ENCODE measurements at regions not wholly inside any gene's neighbourhood (a gene's known extent, or its start where the extent isn't known, plus 50 kb on each side); places are given as distances from the start of the nearest gene placed in this dataset.

GRCh38 chr3:124579641-124580040, 150.6 kb upstream of the UMPS start:
- no peaks in the 10 kb centered on the region for H3K9me3 ChIP-seq (ENCODE audit: low read length)
- FAIRE-seq = no peak
- H3K4me1 ChIP-seq (ENCODE audit: insufficient read depth, low read length) = peaks cover 75% of the 10 kb centered on the region
- no peaks in the 10 kb centered on the region for H3K36me3 ChIP-seq (replicated peaks in 1 of 2; ENCODE audit: control insufficient read depth in 1 of 2, insufficient read depth in 2 of 2, low read length in 2 of 2)
- no TSS peak for BruUV-seq (replicated peaks)
- no peak overlapping the region for H3K9ac ChIP-seq (ENCODE audit: insufficient read depth, low read depth, low read length)
- CTCF ChIA-PET (ENCODE audit: low intra/inter-chr PET ratio, low total read pairs) = no interaction called here
- H3K79me2 ChIP-seq (ENCODE audit: insufficient read depth, low read length) = no peaks in the 10 kb centered on the region
- H3K27ac ChIP-seq (ENCODE audit: extremely low read length, insufficient read depth, low read length) = no peak overlapping the region
- in situ Hi-C loops (cut with HindIII; ENCODE audit: extremely low pct_ligation_motif_present, low pct_unique_long_range_greater_than_20kb) (no loop called here), intact Hi-C loops (cut with micrococcal nuclease; ENCODE audit: unreplicated experiment) (no loop called here)
- 20% methylated on average over 2 of the region's 2 CpGs for WGBS (ENCODE audit: low lambda C conversion rate)
- no peak for DNase-seq (ENCODE audit: low spot score)
- POLR2A ChIA-PET = no interaction called here
- no peak overlapping the region for H3K4me2 ChIP-seq (ENCODE audit: low read depth, low read length)
- ATAC-seq = no peak
- TF ChIP-seq ZC3H13 (CRISPR knock-in tag; IDR thresholded peaks at IDR 0.05) = no peak
- TF ChIP-seq ZNF496 (CRISPR knock-in tag; IDR thresholded peaks at IDR 0.05; ENCODE audit: insufficient replicate concordance) = no peak
- TF ChIP-seq ZNF3 (CRISPR knock-in tag; IDR thresholded peaks at IDR 0.05) = no peak
- TF ChIP-seq ZBTB21 (CRISPR knock-in tag; IDR thresholded peaks at IDR 0.05) = no peak
- no peak for TF ChIP-seq ZMAT5 (CRISPR knock-in tag; IDR thresholded peaks at IDR 0.05; ENCODE audit: borderline replicate concordance, low read depth)
- no peak overlapping the region for H2AFZ ChIP-seq (ENCODE audit: low read length)
- no peaks in the 10 kb centered on the region for H4K20me1 ChIP-seq (ENCODE audit: insufficient read depth, low read length)
- H3K4me3 ChIP-seq (replicated peaks in 1 of 3; ENCODE audit: insufficient read depth in 1 of 3, low read depth in 2 of 3, low read length in 3 of 3) = no peak overlapping the region
- H3K27me3 ChIP-seq (ENCODE audit: control insufficient read depth in 1 of 2, insufficient read depth in 2 of 2, low read length in 2 of 2) = no peaks in the 10 kb centered on the region

DNA sequence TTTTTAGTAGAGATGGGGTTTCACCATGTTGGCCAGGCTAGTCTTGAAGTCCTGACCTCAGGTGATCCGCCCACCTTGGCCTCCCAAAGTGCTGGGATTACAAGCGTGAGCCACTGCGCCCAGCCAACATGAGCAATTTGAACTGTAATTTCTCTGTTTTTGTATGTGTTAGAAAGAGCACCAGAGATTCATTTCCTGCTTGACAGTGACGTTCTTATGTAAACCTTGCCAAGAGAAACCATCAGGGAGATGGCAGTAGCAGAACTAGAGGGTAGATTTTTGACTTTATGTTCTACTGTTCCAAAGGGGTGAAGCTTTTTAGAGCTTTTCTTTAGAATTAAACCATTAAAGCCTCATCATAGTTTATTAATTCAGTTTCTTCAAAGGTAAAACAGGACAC, 148.1 kb upstream of the UMPS start:
- no peak for FAIRE-seq
- CTCF ChIA-PET (ENCODE audit: low intra/inter-chr PET ratio, low total read pairs) = no interaction called here
- TF ChIP-seq HDAC2 (CRISPR knock-in tag; IDR thresholded peaks at IDR 0.05) (no peak), ZNF749 (CRISPR knock-in tag; IDR thresholded peaks at IDR 0.05; ENCODE audit: borderline replicate concordance) (no peak), ZNF557 (CRISPR knock-in tag; IDR thresholded peaks at IDR 0.05) (no peak), ZNF414 (CRISPR knock-in tag; IDR thresholded peaks at IDR 0.05) (no peak), POLR2A (IDR thresholded peaks at IDR 0.05; ENCODE audit: insufficient read depth in 1 of 2, low read depth in 2 of 2, low read length in 2 of 2) (no peak), MTF1 (CRISPR knock-in tag; IDR thresholded peaks at IDR 0.05) (no peak), ATF7 (IDR thresholded peaks at IDR 0.05) (no peak), ATF7 (CRISPR knock-in tag; IDR thresholded peaks at IDR 0.05) (no peak), ZNF83 (CRISPR knock-in tag; IDR thresholded peaks at IDR 0.05; ENCODE audit: borderline replicate concordance) (no peak), ZNF543 (CRISPR knock-in tag; IDR thresholded peaks at IDR 0.05) (no peak), ARNT (IDR thresholded peaks at IDR 0.05) (no peak), FOXK1 (CRISPR knock-in tag; IDR thresholded peaks at IDR 0.05; ENCODE audit: borderline replicate concordance, low read depth) (no peak), HNRNPK (IDR thresholded peaks at IDR 0.05; ENCODE audit: low read depth, low read length, poor library complexity, severe bottlenecking) (no peak)
- TF ChIP-seq, protein P1, sequence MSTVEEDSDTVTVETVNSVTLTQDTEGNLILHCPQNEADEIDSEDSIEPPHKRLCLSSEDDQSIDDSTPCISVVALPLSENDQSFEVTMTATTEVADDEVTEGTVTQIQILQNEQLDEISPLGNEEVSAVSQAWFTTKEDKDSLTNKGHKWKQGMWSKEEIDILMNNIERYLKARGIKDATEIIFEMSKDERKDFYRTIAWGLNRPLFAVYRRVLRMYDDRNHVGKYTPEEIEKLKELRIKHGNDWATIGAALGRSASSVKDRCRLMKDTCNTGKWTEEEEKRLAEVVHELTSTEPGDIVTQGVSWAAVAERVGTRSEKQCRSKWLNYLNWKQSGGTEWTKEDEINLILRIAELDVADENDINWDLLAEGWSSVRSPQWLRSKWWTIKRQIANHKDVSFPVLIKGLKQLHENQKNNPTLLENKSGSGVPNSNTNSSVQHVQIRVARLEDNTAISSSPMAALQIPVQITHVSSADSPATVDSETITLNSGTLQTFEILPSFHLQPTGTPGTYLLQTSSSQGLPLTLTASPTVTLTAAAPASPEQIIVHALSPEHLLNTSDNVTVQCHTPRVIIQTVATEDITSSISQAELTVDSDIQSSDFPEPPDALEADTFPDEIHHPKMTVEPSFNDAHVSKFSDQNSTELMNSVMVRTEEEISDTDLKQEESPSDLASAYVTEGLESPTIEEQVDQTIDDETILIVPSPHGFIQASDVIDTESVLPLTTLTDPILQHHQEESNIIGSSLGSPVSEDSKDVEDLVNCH (CRISPR knock-in tag; IDR thresholded peaks at IDR 0.05) = no peak

More for the DNA sequence above, 148.1 kb upstream of the UMPS start:
- intact Hi-C loops (cut with micrococcal nuclease; ENCODE audit: unreplicated experiment) (no loop called here), in situ Hi-C loops (cut with HindIII; ENCODE audit: extremely low pct_ligation_motif_present, low pct_unique_long_range_greater_than_20kb) (no loop called here)
- H3K9ac ChIP-seq (ENCODE audit: insufficient read depth, low read depth, low read length) = no peak overlapping the region
- H3K79me2 ChIP-seq (ENCODE audit: insufficient read depth, low read length) = peaks cover 24% of the 10 kb centered on the region
- H3K9me3 ChIP-seq (ENCODE audit: low read length) = no peaks in the 10 kb centered on the region
- no peak overlapping the region for H2AFZ ChIP-seq (ENCODE audit: low read length)
- no peaks in the 10 kb centered on the region for H4K20me1 ChIP-seq (ENCODE audit: insufficient read depth, low read length)
- no peak overlapping the region for H3K27ac ChIP-seq (ENCODE audit: extremely low read length, insufficient read depth, low read length)
- no peaks in the 10 kb centered on the region for H3K36me3 ChIP-seq (replicated peaks in 1 of 2; ENCODE audit: control insufficient read depth in 1 of 2, insufficient read depth in 2 of 2, low read length in 2 of 2)
- DNase-seq (ENCODE audit: low spot score) (no peak), ATAC-seq (no peak)
- peaks cover 71% of the 10 kb centered on the region for H3K4me1 ChIP-seq (ENCODE audit: insufficient read depth, low read length)
- H3K27me3 ChIP-seq (ENCODE audit: control insufficient read depth in 1 of 2, insufficient read depth in 2 of 2, low read length in 2 of 2) = no peaks in the 10 kb centered on the region; a peak in 1 of 5 replicates
- POLR2A ChIA-PET = no interaction called here
- BruUV-seq (replicated peaks) = no TSS peak
- 65% methylated on average over 4 of the region's 4 CpGs for WGBS (ENCODE audit: low lambda C conversion rate)
- no peak overlapping the region for H3K4me2 ChIP-seq (ENCODE audit: low read depth, low read length)
- H3K4me3 ChIP-seq (replicated peaks in 1 of 3; ENCODE audit: insufficient read depth in 1 of 3, low read depth in 2 of 3, low read length in 3 of 3) = no peak overlapping the region

All from HepG2 (cell line).